ENCODE measurements at regions not wholly inside any gene's neighbourhood (a gene's known extent, or its start where the extent isn't known, plus 50 kb on each side); places are given as distances from the start of the nearest gene placed in this dataset.

- Histone ChIP-seq H2AFZ (ENCODE audit: low read depth, low read length) (no peak overlapping the region), H3K27ac (ENCODE audit: extremely low read depth, low read depth, low read length) (no peak overlapping the region), H3K4me3 (no peak overlapping the region), H3K27me3 (ENCODE audit: control insufficient read depth in 2 of 2, insufficient read depth in 2 of 2, low read length in 2 of 2) (no peaks in the 10 kb centered on the region), H3K9me1 (ENCODE audit: control insufficient read depth, insufficient read depth, low read length) (no peaks in the 10 kb centered on the region), H3K4me2 (ENCODE audit: insufficient read depth, low read length) (no peak overlapping the region), H3K4me1 (replicated peaks in 1 of 2; ENCODE audit: control insufficient read depth in 2 of 2, insufficient read depth in 2 of 2, low read length in 2 of 2) (no peaks in the 10 kb centered on the region), H3K9me3 (replicated peaks; ENCODE audit: control insufficient read depth, insufficient read depth, low read depth, low read length) (no peaks in the 10 kb centered on the region), H4K20me1 (replicated peaks; ENCODE audit: control insufficient read depth, insufficient read depth, low read length) (no peaks in the 10 kb centered on the region), H3K36me3 (ENCODE audit: control insufficient read depth, insufficient read depth, low read length) (no peaks in the 10 kb centered on the region), H3K9ac (ENCODE audit: insufficient read depth in 1 of 2, low read depth in 2 of 2, low read length in 2 of 2) (no peak overlapping the region), H3K79me2 (ENCODE audit: control insufficient read depth, insufficient read depth, low read length) (no peaks in the 10 kb centered on the region)
- POLR2A ChIA-PET, result no interaction called here
- FAIRE-seq (no peak), ATAC-seq (no peak), DNase-seq (ENCODE audit: extremely low read depth in 1 of 4, low spot score in 3 of 4) (no peak)
- in situ Hi-C loops (cut with MboI) (no loop called here), intact Hi-C loops (cut with micrococcal nuclease) (no loop called here)
- BruUV-seq (replicated peaks), result no TSS peak
- CTCF ChIA-PET (ENCODE audit: low intra/inter-chr PET ratio), result no interaction called here
- WGBS (ENCODE audit: insufficient coverage, low coverage, missing lambda C conversion rate), result 0% methylated on average over 1 of the region's 1 CpG
- TF ChIP-seq USF1 (CRISPR knock-in tag; IDR thresholded peaks at IDR 0.05) (no peak), POU5F1 (IDR thresholded peaks at IDR 0.05; ENCODE audit: borderline replicate concordance, low read depth, low read length, partially characterized antibody) (no peak), HMGXB4 (CRISPR knock-in tag; IDR thresholded peaks at IDR 0.05) (no peak), CBFA2T2 (conservative IDR thresholded peaks at IDR 0.05) (no peak), CEBPG (CRISPR knock-in tag; IDR thresholded peaks at IDR 0.05) (no peak), CEBPG (tag; conservative IDR thresholded peaks at IDR 0.05 in 1 of 2, IDR thresholded peaks at IDR 0.05 in 1 of 2) (no peak), ZNF76 (CRISPR knock-in tag; IDR thresholded peaks at IDR 0.05; ENCODE audit: borderline replicate concordance) (no peak), ZSCAN32 (CRISPR knock-in tag; IDR thresholded peaks at IDR 0.05) (no peak), STAG1 (CRISPR knock-in tag; IDR thresholded peaks at IDR 0.05; ENCODE audit: borderline replicate concordance) (no peak), ZNF41 (CRISPR knock-in tag; conservative IDR thresholded peaks at IDR 0.05) (no peak), ZNF280A (IDR thresholded peaks at IDR 0.05; ENCODE audit: low read depth, partially characterized antibody) (no peak), KAT8 (IDR thresholded peaks at IDR 0.05; ENCODE audit: low read depth) (no peak), MED1 (CRISPR knock-in tag; IDR thresholded peaks at IDR 0.05; ENCODE audit: borderline replicate concordance) (no peak)
Observed at GRCh38 chr6:65997539-65997938, 290.5 kb upstream of the EYS start.

Measured in K562 (cell line).